ENCODE measurements at regions not wholly inside any gene's neighbourhood (a gene's known extent, or its start where the extent isn't known, plus 50 kb on each side); places are given as distances from the start of the nearest gene placed in this dataset.
A peak's percentile ranks its signal among the peaks of the same experiment; 100 is the strongest.

GRCh38 chr20:58600756-58601155 lies 50.3 kb upstream of the STX16 start:
- Histone ChIP-seq H3K36me3 (ENCODE audit: insufficient read depth) (no peaks in the 10 kb centered on the region), H3K4me1 (ENCODE audit: insufficient read depth) (no peaks in the 10 kb centered on the region), H3K4me3 (ENCODE audit: low read depth, low read length) (no peak overlapping the region), H3K27ac (ENCODE audit: low read depth) (no peak overlapping the region)
- DNase-seq (ENCODE audit: extremely low spot score): no peak
- 84% methylated on average over 4 of the region's 4 CpGs for WGBS

- H3K4me1 ChIP-seq (ENCODE audit: insufficient read depth): no peaks in the 10 kb centered on the region
- H3K36me3 ChIP-seq (ENCODE audit: insufficient read depth): no peaks in the 10 kb centered on the region
- no peak overlapping the region for H3K4me3 ChIP-seq (ENCODE audit: low read depth, low read length)
- no peak for DNase-seq (ENCODE audit: extremely low spot score)
- WGBS: 97% methylated on average over 10 of the region's 10 CpGs
- no peak overlapping the region for H3K27ac ChIP-seq (ENCODE audit: low read depth)
Measured at GRCh38 chr20:58599966-58600365, 51.1 kb upstream of the STX16 start.

- Histone ChIP-seq H3K36me3 (ENCODE audit: insufficient read depth) (no peaks in the 10 kb centered on the region), H3K4me1 (ENCODE audit: insufficient read depth) (no peaks in the 10 kb centered on the region), H3K4me3 (ENCODE audit: low read depth, low read length) (no peak overlapping the region), H3K27ac (ENCODE audit: low read depth) (no peak overlapping the region)
- DNase-seq (ENCODE audit: extremely low spot score): no peak
- WGBS: 49% methylated on average over 6 of the region's 6 CpGs
Measured at GRCh38 chr20:58598211-58599015, 52.7 kb upstream of the STX16 start.

GRCh38 chr20:58597249-58597891 lies 53.7 kb upstream of the STX16 start:
- DNase-seq (ENCODE audit: extremely low spot score): peak; percentile 49
- no peak overlapping the region for H3K4me3 ChIP-seq (ENCODE audit: low read depth, low read length)
- 18% methylated on average over 18 of the region's 18 CpGs for WGBS
- H3K4me1 ChIP-seq (ENCODE audit: insufficient read depth): no peaks in the 10 kb centered on the region
- H3K36me3 ChIP-seq (ENCODE audit: insufficient read depth): no peaks in the 10 kb centered on the region
- no peak overlapping the region for H3K27ac ChIP-seq (ENCODE audit: low read depth)

GRCh38 chr20:58596750-58597248 lies 54.3 kb upstream of the STX16 start:
- DNase-seq (ENCODE audit: extremely low spot score): peak; percentile 63
- H3K36me3 ChIP-seq (ENCODE audit: insufficient read depth): no peaks in the 10 kb centered on the region
- H3K4me3 ChIP-seq (ENCODE audit: low read depth, low read length): no peak overlapping the region
- 33% methylated on average over 16 of the region's 16 CpGs for WGBS
- no peak overlapping the region for H3K27ac ChIP-seq (ENCODE audit: low read depth)
- no peaks in the 10 kb centered on the region for H3K4me1 ChIP-seq (ENCODE audit: insufficient read depth)

- no peak overlapping the region for H3K4me3 ChIP-seq (ENCODE audit: low read depth, low read length)
- no peaks in the 10 kb centered on the region for H3K36me3 ChIP-seq (ENCODE audit: insufficient read depth)
- H3K4me1 ChIP-seq (ENCODE audit: insufficient read depth): no peaks in the 10 kb centered on the region
- DNase-seq (ENCODE audit: extremely low spot score): no peak
- no peak overlapping the region for H3K27ac ChIP-seq (ENCODE audit: low read depth)
- 75% methylated on average over 6 of the region's 6 CpGs for WGBS
Measured at GRCh38 chr20:58596244-58596643, 54.8 kb upstream of the STX16 start.

GRCh38 chr20:58595167-58595566 lies 55.9 kb upstream of the STX16 start:
- Histone ChIP-seq H3K4me1 (ENCODE audit: insufficient read depth) (no peaks in the 10 kb centered on the region), H3K27ac (ENCODE audit: low read depth) (no peak overlapping the region), H3K36me3 (ENCODE audit: insufficient read depth) (no peaks in the 10 kb centered on the region), H3K4me3 (ENCODE audit: low read depth, low read length) (no peak overlapping the region)
- WGBS: 67% methylated on average over 3 of the region's 3 CpGs
- DNase-seq (ENCODE audit: extremely low spot score): no peak

- DNase-seq (ENCODE audit: extremely low spot score): no peak
- Histone ChIP-seq H3K36me3 (ENCODE audit: insufficient read depth) (no peaks in the 10 kb centered on the region), H3K4me1 (ENCODE audit: insufficient read depth) (no peaks in the 10 kb centered on the region), H3K27ac (ENCODE audit: low read depth) (no peak overlapping the region), H3K4me3 (ENCODE audit: low read depth, low read length) (no peak overlapping the region)
- WGBS: 53% methylated on average over 18 of the region's 18 CpGs
Measured at GRCh38 chr20:58593880-58594638, 57.0 kb upstream of the STX16 start.

GRCh38 chr20:58592076-58592695 lies 58.9 kb upstream of the STX16 start:
- Histone ChIP-seq H3K27ac (ENCODE audit: low read depth) (no peak overlapping the region), H3K4me3 (ENCODE audit: low read depth, low read length) (no peak overlapping the region), H3K36me3 (ENCODE audit: insufficient read depth) (no peaks in the 10 kb centered on the region), H3K4me1 (ENCODE audit: insufficient read depth) (no peaks in the 10 kb centered on the region)
- 91% methylated on average over 13 of the region's 13 CpGs for whole genome bisulfite sequencing
- no peak for DNase-seq (ENCODE audit: extremely low spot score)

- WGBS: 74% methylated on average over 12 of the region's 12 CpGs
- no peak for DNase-seq (ENCODE audit: extremely low spot score)
- no peaks in the 10 kb centered on the region for H3K4me1 ChIP-seq (ENCODE audit: insufficient read depth)
- no peak overlapping the region for H3K27ac ChIP-seq (ENCODE audit: low read depth)
- no peaks in the 10 kb centered on the region for H3K36me3 ChIP-seq (ENCODE audit: insufficient read depth)
- no peak overlapping the region for H3K4me3 ChIP-seq (ENCODE audit: low read depth, low read length)
Measured at GRCh38 chr20:58590679-58591473, 60.2 kb upstream of the STX16 start.

GRCh38 chr20:58587467-58587866 lies 63.6 kb upstream of the STX16 start:
- WGBS: 86% methylated on average over 9 of the region's 9 CpGs

GRCh38 chr20:58586565-58587093 lies 64.5 kb upstream of the STX16 start:
- Histone ChIP-seq H3K4me3 (ENCODE audit: low read depth, low read length) (no peak overlapping the region), H3K4me1 (ENCODE audit: insufficient read depth) (no peaks in the 10 kb centered on the region), H3K36me3 (ENCODE audit: insufficient read depth) (no peaks in the 10 kb centered on the region), H3K27ac (ENCODE audit: low read depth) (no peak overlapping the region)
- 96% methylated on average over 6 of the region's 6 CpGs for WGBS
- no peak for DNase-seq (ENCODE audit: extremely low spot score)

More at GRCh38 chr20:58587467-58587866, 63.6 kb upstream of the STX16 start:
- no peak overlapping the region for H3K4me3 ChIP-seq (ENCODE audit: low read depth, low read length)
- H3K27ac ChIP-seq (ENCODE audit: low read depth): no peak overlapping the region
- H3K36me3 ChIP-seq (ENCODE audit: insufficient read depth): no peaks in the 10 kb centered on the region
- no peak for DNase-seq (ENCODE audit: extremely low spot score)
- H3K4me1 ChIP-seq (ENCODE audit: insufficient read depth): no peaks in the 10 kb centered on the region

Measured in urinary bladder (tissue), 3 donors.